ENCODE measurements at regions not wholly inside any gene's neighbourhood (a gene's known extent, or its start where the extent isn't known, plus 50 kb on each side); places are given as distances from the start of the nearest gene placed in this dataset.

- TF ChIP-seq SRF (IDR thresholded peaks at IDR 0.05; ENCODE audit: low read depth in 2 of 2, low read length in 2 of 2) (no peak), NFIC (IDR thresholded peaks at IDR 0.05; ENCODE audit: low read depth, low read length) (no peak), RCOR1 (conservative IDR thresholded peaks at IDR 0.05; ENCODE audit: low read depth, low read length) (no peak), ZBED1 (IDR thresholded peaks at IDR 0.05; ENCODE audit: borderline replicate concordance) (no peak), NRF1 (conservative IDR thresholded peaks at IDR 0.05; ENCODE audit: low read depth, low read length) (no peak), ZNF384 (IDR thresholded peaks at IDR 0.05; ENCODE audit: borderline replicate concordance, low read depth, low read length) (no peak), NR2C1 (IDR thresholded peaks at IDR 0.05) (no peak), WRNIP1 (IDR thresholded peaks at IDR 0.05; ENCODE audit: borderline replicate concordance, low read depth, low read length) (no peak), HCFC1 (IDR thresholded peaks at IDR 0.05; ENCODE audit: low read length) (no peak), NR2F1 (conservative IDR thresholded peaks at IDR 0.05) (no peak)
- TF ChIP-seq, protein P1, sequence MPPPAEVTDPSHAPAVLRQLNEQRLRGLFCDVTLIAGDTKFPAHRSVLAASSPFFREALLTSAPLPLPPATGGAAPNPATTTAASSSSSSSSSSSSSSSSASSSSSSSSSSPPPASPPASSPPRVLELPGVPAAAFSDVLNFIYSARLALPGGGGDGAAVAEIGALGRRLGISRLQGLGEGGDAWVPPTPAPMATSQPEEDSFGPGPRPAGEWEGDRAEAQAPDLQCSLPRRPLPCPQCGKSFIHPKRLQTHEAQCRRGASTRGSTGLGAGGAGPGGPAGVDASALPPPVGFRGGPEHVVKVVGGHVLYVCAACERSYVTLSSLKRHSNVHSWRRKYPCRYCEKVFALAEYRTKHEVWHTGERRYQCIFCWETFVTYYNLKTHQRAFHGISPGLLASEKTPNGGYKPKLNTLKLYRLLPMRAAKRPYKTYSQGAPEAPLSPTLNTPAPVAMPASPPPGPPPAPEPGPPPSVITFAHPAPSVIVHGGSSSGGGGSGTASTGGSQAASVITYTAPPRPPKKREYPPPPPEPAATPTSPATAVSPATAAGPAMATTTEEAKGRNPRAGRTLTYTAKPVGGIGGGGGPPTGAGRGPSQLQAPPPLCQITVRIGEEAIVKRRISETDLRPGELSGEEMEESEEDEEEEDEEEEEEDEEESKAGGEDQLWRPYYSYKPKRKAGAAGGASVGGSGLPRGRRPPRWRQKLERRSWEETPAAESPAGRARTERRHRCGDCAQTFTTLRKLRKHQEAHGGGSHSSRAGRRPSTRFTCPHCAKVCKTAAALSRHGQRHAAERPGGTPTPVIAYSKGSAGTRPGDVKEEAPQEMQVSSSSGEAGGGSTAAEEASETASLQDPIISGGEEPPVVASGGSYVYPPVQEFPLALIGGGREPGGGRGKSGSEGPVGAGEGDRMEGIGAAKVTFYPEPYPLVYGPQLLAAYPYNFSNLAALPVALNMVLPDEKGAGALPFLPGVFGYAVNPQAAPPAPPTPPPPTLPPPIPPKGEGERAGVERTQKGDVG (CRISPR knock-in tag; IDR thresholded peaks at IDR 0.05), result no peak
These were observed 103.0 kb upstream of the STK39 start (continued) for GRCh38 chr2:168350380-168350779.

DNA sequence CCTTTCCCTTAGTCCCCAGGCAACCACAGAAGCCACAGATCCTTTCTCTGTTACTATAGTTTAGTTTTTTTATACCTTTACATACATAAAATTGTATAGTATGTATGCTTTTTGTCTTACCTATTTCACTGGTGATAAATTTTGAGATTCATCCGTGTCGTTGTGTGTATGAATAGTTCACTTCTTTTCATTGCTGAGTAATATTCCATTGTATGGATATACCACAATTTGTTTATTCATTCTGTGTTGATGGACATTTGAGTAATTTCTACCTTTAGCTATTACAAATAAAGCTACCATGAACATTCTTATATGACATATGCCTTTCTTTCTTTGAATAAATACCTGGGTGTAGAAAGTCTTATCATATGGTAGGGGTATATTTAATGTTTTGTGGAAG, 102.8 kb upstream of the CERS6 start:
- no peak overlapping the region for H3K4me2 ChIP-seq (ENCODE audit: control insufficient read depth, insufficient read depth)
- H2AFZ ChIP-seq (ENCODE audit: control insufficient read depth, low read depth, low read length), result no peak overlapping the region
- peaks cover 8% of the 10 kb centered on the region for H3K4me1 ChIP-seq (ENCODE audit: control insufficient read depth, insufficient read depth, low read length)
- H3K27me3 ChIP-seq (replicated peaks in 1 of 2; ENCODE audit: control insufficient read depth in 2 of 2, insufficient read depth in 2 of 2, low read length in 1 of 2), result no peaks in the 10 kb centered on the region
- no peak overlapping the region for H3K27ac ChIP-seq (ENCODE audit: control insufficient read depth, insufficient read depth)
- FAIRE-seq, result no peak
- intact Hi-C loops (cut with micrococcal nuclease; ENCODE audit: unreplicated experiment), result no loop called here
- ChIA-PET SMC1A (ENCODE audit: uncharacterized antibody, unreplicated experiment) (no interaction called here), CTCF (interaction anchor here (1.4 kb wide), 1 partner anchor 12 kb away, joined by 3 read pairs; no protein-coding TSS in a partner anchor), RAD21 (ENCODE audit: unreplicated experiment) (no interaction called here), POLR2A (no interaction called here)
- no peak for DNase-seq (ENCODE audit: low read depth, low spot score)
- BruUV-seq (replicated peaks), result no TSS peak
- no peak for ATAC-seq
- H3K9ac ChIP-seq (ENCODE audit: control insufficient read depth, insufficient read depth, low read length), result no peak overlapping the region
- 44% methylated on average over 2 of the region's 2 CpGs for WGBS (ENCODE audit: insufficient coverage, insufficient replicate concordance, low lambda C conversion rate, missing lambda C conversion rate)
- H3K4me3 ChIP-seq, result no peak overlapping the region
- H3K9me3 ChIP-seq (replicated peaks; ENCODE audit: control insufficient read depth, insufficient read depth, low read length), result no peaks in the 10 kb centered on the region
- H3K36me3 ChIP-seq (ENCODE audit: control insufficient read depth in 2 of 2, insufficient read depth in 2 of 2, low read length in 1 of 2), result no peaks in the 10 kb centered on the region
- no peaks in the 10 kb centered on the region for H3K79me2 ChIP-seq (ENCODE audit: control insufficient read depth, insufficient read depth, low read length)
- no peaks in the 10 kb centered on the region for H4K20me1 ChIP-seq (ENCODE audit: control insufficient read depth, insufficient read depth)
- TF ChIP-seq TCF7 (IDR thresholded peaks at IDR 0.05; ENCODE audit: borderline replicate concordance), result no peak
- in situ Hi-C loops (cut with MboI), result no loop called here
